Vagina (tissue), 2 donors: ENCODE measurements at regions not wholly inside any gene's neighbourhood (a gene's known extent, or its start where the extent isn't known, plus 50 kb on each side); places are given as distances from the start of the nearest gene placed in this dataset.

Experiments used
- DNase-seq, 2 donors: peaks; one replicate each; pipeline ENCODE4 v3.0.0-alpha.2; 2017; ENCODE audit errors: extremely low spot score in 2 of 2
- H3K27ac ChIP-seq: fragments of 200-600 bp; sonication (generic); one replicate; pipeline ENCODE4 v1.5.1; 2019
- H3K27me3 ChIP-seq: fragments of 200-600 bp; sonication (generic); one replicate; pipeline ENCODE4 v1.5.1; 2019
- H3K36me3 ChIP-seq, 2 donors: fragments of 200-600 bp; sonication (generic); one replicate each; pipeline ENCODE4 v1.5.1; 2017 to 2019
- H3K4me1 ChIP-seq: fragments of 200-600 bp; sonication (generic); one replicate; pipeline ENCODE4 v1.5.1; 2019
- H3K4me3 ChIP-seq, 2 donors: fragments of 200-600 bp; sonication (generic); 1 replicate in 1 of 2; 2 replicates in 1 of 2; pipeline ENCODE4 v1.5.1; 2016 to 2019
- H3K9me3 ChIP-seq: fragments of 200-600 bp; sonication (generic); one replicate; pipeline ENCODE4 v1.5.1; 2019
- POLR2A ChIP-seq, 2 donors: fragments of 450-650 bp; IDR thresholded peaks; one replicate each; pipeline ENCODE4 v1.6.1; 2017; ENCODE audit warnings: antibody characterized with exemption in 2 of 2, mild to moderate bottlenecking in 2 of 2, moderate library complexity in 2 of 2
- POLR2AphosphoS5 ChIP-seq, 2 donors: sonication (generic); formaldehyde crosslinking; IDR thresholded peaks; one replicate each; pipeline ENCODE4 v1.9.0; 2017; ENCODE audit warnings: antibody characterized with exemption in 2 of 2, mild to moderate bottlenecking in 2 of 2, low read depth in 1 of 2; ENCODE audit not compliant: insufficient read depth in 1 of 2
- intact Hi-C: fragments of 100-400 bp; cut with DNase I; formaldehyde crosslinking; loops from one replicate; pipeline ENCODE4 v1.15.1; 2023
- TF ChIP-seq, protein P1 (sequence below), 3 experiments: fragments of 450-650 bp in 2 of 3; fragments of 200-600 bp in 1 of 3; sonication (generic) in 1 of 3; IDR thresholded peaks; one replicate each; pipeline ENCODE4 v1.5.1; 2017 to 2019; ENCODE audit warnings: antibody characterized with exemption in 3 of 3, mild to moderate bottlenecking in 2 of 3, moderate library complexity in 2 of 3

DNA sequence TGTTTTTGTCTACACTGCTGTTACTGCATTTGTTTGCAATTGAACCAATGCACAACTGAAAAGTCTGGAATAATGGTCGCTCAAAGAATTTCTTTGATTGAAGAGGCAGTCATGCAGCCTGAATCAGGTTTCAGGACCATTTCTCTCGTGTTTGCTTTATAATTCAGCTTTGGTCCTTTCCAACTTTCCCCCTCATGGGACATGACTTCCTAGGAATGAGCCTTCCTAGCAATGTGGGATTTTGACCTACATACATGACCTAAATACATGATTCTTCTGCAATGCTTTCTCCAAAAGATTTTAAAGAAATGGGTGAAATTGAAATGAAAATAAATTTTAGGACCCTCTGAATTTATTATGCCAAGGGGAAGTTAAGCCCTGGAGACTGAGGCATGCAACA is 197.4 kb downstream of the MREG start:
- TF ChIP-seq POLR2A (IDR thresholded peaks at IDR 0.05) (no peak), POLR2AphosphoS5 (IDR thresholded peaks at IDR 0.05; ENCODE audit: insufficient read depth in 1 of 2, low read depth in 1 of 2) (no peak)
- TF ChIP-seq, protein P1, sequence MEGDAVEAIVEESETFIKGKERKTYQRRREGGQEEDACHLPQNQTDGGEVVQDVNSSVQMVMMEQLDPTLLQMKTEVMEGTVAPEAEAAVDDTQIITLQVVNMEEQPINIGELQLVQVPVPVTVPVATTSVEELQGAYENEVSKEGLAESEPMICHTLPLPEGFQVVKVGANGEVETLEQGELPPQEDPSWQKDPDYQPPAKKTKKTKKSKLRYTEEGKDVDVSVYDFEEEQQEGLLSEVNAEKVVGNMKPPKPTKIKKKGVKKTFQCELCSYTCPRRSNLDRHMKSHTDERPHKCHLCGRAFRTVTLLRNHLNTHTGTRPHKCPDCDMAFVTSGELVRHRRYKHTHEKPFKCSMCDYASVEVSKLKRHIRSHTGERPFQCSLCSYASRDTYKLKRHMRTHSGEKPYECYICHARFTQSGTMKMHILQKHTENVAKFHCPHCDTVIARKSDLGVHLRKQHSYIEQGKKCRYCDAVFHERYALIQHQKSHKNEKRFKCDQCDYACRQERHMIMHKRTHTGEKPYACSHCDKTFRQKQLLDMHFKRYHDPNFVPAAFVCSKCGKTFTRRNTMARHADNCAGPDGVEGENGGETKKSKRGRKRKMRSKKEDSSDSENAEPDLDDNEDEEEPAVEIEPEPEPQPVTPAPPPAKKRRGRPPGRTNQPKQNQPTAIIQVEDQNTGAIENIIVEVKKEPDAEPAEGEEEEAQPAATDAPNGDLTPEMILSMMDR (IDR thresholded peaks at IDR 0.05), result no peak
- no peak overlapping the region for H3K4me3 ChIP-seq
- no peaks in the 10 kb centered on the region for H3K9me3 ChIP-seq
- DNase-seq, result no peak
- no peaks in the 10 kb centered on the region for H3K36me3 ChIP-seq
- H3K4me1 ChIP-seq, result no peaks in the 10 kb centered on the region
- H3K27me3 ChIP-seq, result no peaks in the 10 kb centered on the region
- intact Hi-C loops, result no loop called here
- H3K27ac ChIP-seq, result no peak overlapping the region

GRCh38 chr2:215812966-215813365 is 200.4 kb downstream of the MREG start:
- H3K9me3 ChIP-seq, result no peaks in the 10 kb centered on the region
- intact Hi-C loops, result no loop called here
- TF ChIP-seq POLR2A (IDR thresholded peaks at IDR 0.05) (no peak), POLR2AphosphoS5 (IDR thresholded peaks at IDR 0.05; ENCODE audit: insufficient read depth in 1 of 2, low read depth in 1 of 2) (no peak)
- TF ChIP-seq, protein P1 (IDR thresholded peaks at IDR 0.05), result no peak

DNA sequence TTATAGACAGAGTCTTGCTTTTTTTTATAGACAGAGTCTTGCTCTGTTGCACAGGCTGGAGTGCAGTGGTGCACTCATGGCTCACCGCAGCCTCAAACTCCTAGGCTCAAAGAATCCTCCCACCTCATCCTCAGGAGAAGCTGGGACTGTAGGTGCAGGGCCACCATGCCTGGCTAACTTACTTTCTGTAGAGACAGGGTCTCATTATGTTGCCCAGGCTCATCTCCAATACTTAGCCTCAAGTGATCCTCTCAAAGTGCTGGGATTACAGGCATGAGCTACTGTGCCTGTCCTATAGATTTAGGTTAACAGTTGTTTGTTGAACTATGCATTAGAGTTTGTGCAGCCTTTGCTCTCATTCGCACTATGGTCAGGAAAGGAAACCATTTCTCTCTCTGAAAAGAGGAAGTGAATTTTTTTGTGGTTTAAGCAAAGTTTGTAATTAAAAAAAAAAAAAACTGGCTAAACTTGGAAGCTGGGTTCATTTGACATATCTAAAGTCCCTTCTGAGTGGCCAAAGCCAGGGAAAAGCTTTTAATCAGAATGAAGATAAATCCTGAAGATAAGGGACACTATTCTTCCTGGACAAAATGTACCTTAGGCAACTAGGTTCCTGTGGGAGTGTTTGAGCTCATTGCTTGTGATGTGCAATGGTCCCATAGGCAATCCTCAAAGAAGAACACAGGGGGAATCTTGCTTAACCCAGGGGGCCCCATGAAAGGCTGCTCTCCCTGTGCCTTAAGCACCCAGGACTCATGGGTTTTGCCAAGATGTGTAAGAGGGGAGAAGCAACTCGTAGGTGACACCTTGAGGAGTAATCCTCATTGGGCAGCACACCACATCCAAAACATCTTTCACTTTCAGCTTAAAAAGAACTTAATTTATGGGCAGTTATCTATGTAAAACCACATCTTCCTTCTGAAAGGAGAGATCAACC is 201.7 kb downstream of the MREG start:
- intact Hi-C loops, result no loop called here
- H3K9me3 ChIP-seq, result no peaks in the 10 kb centered on the region
- no peaks in the 10 kb centered on the region for H3K4me1 ChIP-seq
- no peak overlapping the region for H3K4me3 ChIP-seq
- no peak for TF ChIP-seq POLR2AphosphoS5 (IDR thresholded peaks at IDR 0.05; ENCODE audit: insufficient read depth in 1 of 2, low read depth in 1 of 2)
- TF ChIP-seq, protein P1 (IDR thresholded peaks at IDR 0.05), result no peak
- TF ChIP-seq POLR2A (IDR thresholded peaks at IDR 0.05), result no peak
- no peaks in the 10 kb centered on the region for H3K27me3 ChIP-seq
- H3K27ac ChIP-seq, result no peak overlapping the region
- H3K36me3 ChIP-seq, result no peaks in the 10 kb centered on the region
- no peak for DNase-seq

More at GRCh38 chr2:215812966-215813365, 200.4 kb downstream of the MREG start:
- Histone ChIP-seq H3K4me1 (no peaks in the 10 kb centered on the region), H3K4me3 (no peak overlapping the region), H3K27ac (no peak overlapping the region), H3K27me3 (no peaks in the 10 kb centered on the region), H3K36me3 (no peaks in the 10 kb centered on the region)
- DNase-seq, result no peak

- Histone ChIP-seq H3K9me3 (no peaks in the 10 kb centered on the region), H3K4me3 (no peak overlapping the region), H3K36me3 (no peaks in the 10 kb centered on the region), H3K4me1 (no peaks in the 10 kb centered on the region), H3K27ac (no peak overlapping the region), H3K27me3 (no peaks in the 10 kb centered on the region)
- intact Hi-C loops, result no loop called here
- DNase-seq, result no peak
- TF ChIP-seq, protein P1 (IDR thresholded peaks at IDR 0.05), result no peak
These were observed 202.3 kb downstream of the MREG start for GRCh38 chr2:215811003-215811402.

DNA sequence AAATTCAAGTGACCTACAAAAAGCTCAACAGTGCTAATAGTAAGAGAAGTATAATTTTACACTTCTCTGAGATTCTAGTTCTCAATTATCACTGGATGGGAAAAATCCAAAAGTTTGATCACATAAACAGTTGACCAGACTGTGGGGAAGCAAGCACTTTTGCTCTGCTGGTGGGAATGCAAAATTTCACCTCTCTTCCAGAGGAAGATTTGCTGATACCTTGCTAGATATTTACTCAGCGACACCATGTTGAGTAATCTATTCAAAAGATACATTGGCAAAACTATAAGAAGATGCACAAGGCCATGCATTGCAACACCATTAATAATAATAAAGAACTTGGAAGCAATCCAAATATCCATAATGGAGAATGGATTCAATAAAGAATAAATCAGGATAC is 204.4 kb downstream of the MREG start:
- no peaks in the 10 kb centered on the region for H3K9me3 ChIP-seq
- DNase-seq, result no peak
- no peak overlapping the region for H3K27ac ChIP-seq
- no peaks in the 10 kb centered on the region for H3K4me1 ChIP-seq
- TF ChIP-seq POLR2A (IDR thresholded peaks at IDR 0.05) (no peak), POLR2AphosphoS5 (IDR thresholded peaks at IDR 0.05; ENCODE audit: insufficient read depth in 1 of 2, low read depth in 1 of 2) (no peak)
- TF ChIP-seq, protein P1 (IDR thresholded peaks at IDR 0.05), result no peak
- no peak overlapping the region for H3K4me3 ChIP-seq
- no peaks in the 10 kb centered on the region for H3K27me3 ChIP-seq
- H3K36me3 ChIP-seq, result no peaks in the 10 kb centered on the region
- intact Hi-C loops, result no loop called here
